ENCODE measurements at regions not wholly inside any gene's neighbourhood (a gene's known extent, or its start where the extent isn't known, plus 50 kb on each side); places are given as distances from the start of the nearest gene placed in this dataset.

DNA sequence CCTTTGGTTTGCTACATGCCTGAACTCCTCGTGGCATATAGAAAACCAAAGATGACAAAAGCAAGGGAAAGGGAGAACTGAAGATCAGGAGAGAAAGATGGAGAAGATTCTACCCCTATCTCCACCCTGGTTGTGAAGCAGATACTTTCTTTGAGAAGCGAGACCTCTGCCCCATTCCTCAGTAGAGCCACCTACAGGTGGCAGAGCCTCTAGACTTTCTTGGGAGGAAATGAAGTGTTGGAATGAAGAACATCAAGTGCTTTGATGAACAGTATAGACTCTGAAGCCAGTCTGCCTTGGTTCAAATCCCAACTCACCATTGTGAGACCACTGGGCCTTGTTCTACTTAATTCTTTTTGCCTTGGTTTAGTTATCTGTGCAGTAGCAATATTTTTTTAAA lies 348.8 kb upstream of the ETAA1 start:
- BruUV-seq (replicated peaks) = no TSS peak
- FAIRE-seq = no peak
- ATAC-seq = no peak
- in situ Hi-C loops (cut with MboI) (no loop called here), intact Hi-C loops (cut with micrococcal nuclease; ENCODE audit: unreplicated experiment) (no loop called here)
- no peaks in the 10 kb centered on the region for H4K20me1 ChIP-seq (ENCODE audit: control insufficient read depth, insufficient read depth)
- H3K4me3 ChIP-seq = no peak overlapping the region
- H3K79me2 ChIP-seq (ENCODE audit: control insufficient read depth, insufficient read depth, low read length) = no peaks in the 10 kb centered on the region
- POLR2A ChIA-PET = no interaction called here
- no peaks in the 10 kb centered on the region for H3K9me3 ChIP-seq (replicated peaks; ENCODE audit: control insufficient read depth, insufficient read depth, low read length)
- H2AFZ ChIP-seq (ENCODE audit: control insufficient read depth, low read depth, low read length) = no peak overlapping the region
- no peaks in the 10 kb centered on the region for H3K27me3 ChIP-seq (replicated peaks in 1 of 2; ENCODE audit: control insufficient read depth in 2 of 2, insufficient read depth in 2 of 2, low read length in 1 of 2)
- RAD21 ChIA-PET (ENCODE audit: unreplicated experiment) = no interaction called here
- H3K4me2 ChIP-seq (ENCODE audit: control insufficient read depth, insufficient read depth) = no peak overlapping the region
- no peak overlapping the region for H3K27ac ChIP-seq (ENCODE audit: control insufficient read depth, insufficient read depth)
- no peaks in the 10 kb centered on the region for H3K4me1 ChIP-seq (ENCODE audit: control insufficient read depth, insufficient read depth, low read length)
- CTCF ChIA-PET = no interaction called here
- WGBS (ENCODE audit: insufficient coverage, insufficient replicate concordance, low lambda C conversion rate, missing lambda C conversion rate) = 20% methylated on average over 2 of the region's 2 CpGs
- SMC1A ChIA-PET (ENCODE audit: uncharacterized antibody, unreplicated experiment) = no interaction called here
- no peak for TF ChIP-seq TBL1XR1 (IDR thresholded peaks at IDR 0.05; ENCODE audit: low read depth, low read length)
- TF ChIP-seq HCFC1 (IDR thresholded peaks at IDR 0.05; ENCODE audit: low read length) = no peak
- TF ChIP-seq STAT1 (conservative IDR thresholded peaks at IDR 0.05) = no peak
- no peak for TF ChIP-seq KAT2A (conservative IDR thresholded peaks at IDR 0.05; ENCODE audit: control insufficient read depth, low read depth, low read length)
- no peak for TF ChIP-seq KDM1A (IDR thresholded peaks at IDR 0.05; ENCODE audit: borderline replicate concordance)
- H3K9ac ChIP-seq (ENCODE audit: control insufficient read depth, insufficient read depth, low read length) = no peak overlapping the region
- H3K36me3 ChIP-seq (ENCODE audit: control insufficient read depth in 2 of 2, insufficient read depth in 2 of 2, low read length in 1 of 2) = no peaks in the 10 kb centered on the region
- DNase-seq (ENCODE audit: low read depth, low spot score) = no peak

DNA sequence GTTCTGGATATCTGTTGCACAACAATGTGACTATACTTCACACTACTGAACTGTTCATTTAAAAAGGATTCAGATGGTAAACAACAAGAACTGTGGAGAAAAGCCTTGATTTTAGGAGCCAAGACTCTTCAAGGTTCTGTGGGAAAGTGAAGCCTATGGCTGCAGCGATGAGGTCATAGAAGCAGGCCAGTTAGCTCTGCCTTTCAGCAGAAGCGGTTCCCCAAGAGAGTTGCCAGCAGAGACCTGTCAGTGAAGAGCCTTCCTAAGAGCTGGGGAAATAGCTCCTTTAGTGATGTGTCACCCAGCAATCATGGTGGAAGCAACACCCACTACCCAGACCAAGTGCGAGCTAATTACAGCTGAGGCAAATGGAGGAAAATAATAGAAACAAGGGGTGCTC lies 346.5 kb upstream of the ETAA1 start:
- Histone ChIP-seq H3K79me2 (ENCODE audit: control insufficient read depth, insufficient read depth, low read length) (no peaks in the 10 kb centered on the region), H3K9ac (ENCODE audit: control insufficient read depth, insufficient read depth, low read length) (no peak overlapping the region), H3K4me2 (ENCODE audit: control insufficient read depth, insufficient read depth) (no peak overlapping the region), H3K27me3 (replicated peaks in 1 of 2; ENCODE audit: control insufficient read depth in 2 of 2, insufficient read depth in 2 of 2, low read length in 1 of 2) (no peaks in the 10 kb centered on the region), H3K4me1 (ENCODE audit: control insufficient read depth, insufficient read depth, low read length) (no peaks in the 10 kb centered on the region), H4K20me1 (ENCODE audit: control insufficient read depth, insufficient read depth) (no peaks in the 10 kb centered on the region), H2AFZ (ENCODE audit: control insufficient read depth, low read depth, low read length) (no peak overlapping the region), H3K27ac (ENCODE audit: control insufficient read depth, insufficient read depth) (no peak overlapping the region), H3K9me3 (replicated peaks; ENCODE audit: control insufficient read depth, insufficient read depth, low read length) (no peaks in the 10 kb centered on the region), H3K36me3 (ENCODE audit: control insufficient read depth in 2 of 2, insufficient read depth in 2 of 2, low read length in 1 of 2) (no peaks in the 10 kb centered on the region), H3K4me3 (no peak overlapping the region)
- ChIA-PET POLR2A (no interaction called here), SMC1A (ENCODE audit: uncharacterized antibody, unreplicated experiment) (interaction anchor here (0.5 to 1.1 kb wide), 2 partner anchors 12 to 679 kb away, joined by 3 to 4 read pairs; no protein-coding TSS in a partner anchor), CTCF (no interaction called here), RAD21 (ENCODE audit: unreplicated experiment) (no interaction called here)
- ATAC-seq (no peak), DNase-seq (ENCODE audit: low read depth, low spot score) (no peak), FAIRE-seq (no peak)
- in situ Hi-C loops (cut with MboI) = no loop called here
- WGBS (ENCODE audit: insufficient coverage, insufficient replicate concordance, low lambda C conversion rate, missing lambda C conversion rate) = 60% methylated on average over 3 of the region's 3 CpGs
- BruUV-seq (replicated peaks) = no TSS peak
- intact Hi-C loops (cut with micrococcal nuclease; ENCODE audit: unreplicated experiment) = no loop called here
- TF ChIP-seq TCF7 (IDR thresholded peaks at IDR 0.05; ENCODE audit: borderline replicate concordance) (no peak), SMAD1 (IDR thresholded peaks at IDR 0.05; ENCODE audit: low read depth, partially characterized antibody) (no peak), MYC (IDR thresholded peaks at IDR 0.05; ENCODE audit: insufficient read depth, insufficient read length, insufficient replicate concordance, low read length, severe bottlenecking) (no peak)
- TF ChIP-seq, protein P1, sequence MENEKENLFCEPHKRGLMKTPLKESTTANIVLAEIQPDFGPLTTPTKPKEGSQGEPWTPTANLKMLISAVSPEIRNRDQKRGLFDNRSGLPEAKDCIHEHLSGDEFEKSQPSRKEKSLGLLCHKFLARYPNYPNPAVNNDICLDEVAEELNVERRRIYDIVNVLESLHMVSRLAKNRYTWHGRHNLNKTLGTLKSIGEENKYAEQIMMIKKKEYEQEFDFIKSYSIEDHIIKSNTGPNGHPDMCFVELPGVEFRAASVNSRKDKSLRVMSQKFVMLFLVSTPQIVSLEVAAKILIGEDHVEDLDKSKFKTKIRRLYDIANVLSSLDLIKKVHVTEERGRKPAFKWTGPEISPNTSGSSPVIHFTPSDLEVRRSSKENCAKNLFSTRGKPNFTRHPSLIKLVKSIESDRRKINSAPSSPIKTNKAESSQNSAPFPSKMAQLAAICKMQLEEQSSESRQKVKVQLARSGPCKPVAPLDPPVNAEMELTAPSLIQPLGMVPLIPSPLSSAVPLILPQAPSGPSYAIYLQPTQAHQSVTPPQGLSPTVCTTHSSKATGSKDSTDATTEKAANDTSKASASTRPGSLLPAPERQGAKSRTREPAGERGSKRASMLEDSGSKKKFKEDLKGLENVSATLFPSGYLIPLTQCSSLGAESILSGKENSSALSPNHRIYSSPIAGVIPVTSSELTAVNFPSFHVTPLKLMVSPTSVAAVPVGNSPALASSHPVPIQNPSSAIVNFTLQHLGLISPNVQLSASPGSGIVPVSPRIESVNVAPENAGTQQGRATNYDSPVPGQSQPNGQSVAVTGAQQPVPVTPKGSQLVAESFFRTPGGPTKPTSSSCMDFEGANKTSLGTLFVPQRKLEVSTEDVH (IDR thresholded peaks at IDR 0.05; ENCODE audit: low read depth, partially characterized antibody) = no peak
- TF ChIP-seq, protein P2, sequence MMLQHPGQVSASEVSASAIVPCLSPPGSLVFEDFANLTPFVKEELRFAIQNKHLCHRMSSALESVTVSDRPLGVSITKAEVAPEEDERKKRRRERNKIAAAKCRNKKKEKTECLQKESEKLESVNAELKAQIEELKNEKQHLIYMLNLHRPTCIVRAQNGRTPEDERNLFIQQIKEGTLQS (IDR thresholded peaks at IDR 0.05; ENCODE audit: borderline replicate concordance, extremely low read depth, low read depth, low read length) = no peak
- TF ChIP-seq, protein P3, sequence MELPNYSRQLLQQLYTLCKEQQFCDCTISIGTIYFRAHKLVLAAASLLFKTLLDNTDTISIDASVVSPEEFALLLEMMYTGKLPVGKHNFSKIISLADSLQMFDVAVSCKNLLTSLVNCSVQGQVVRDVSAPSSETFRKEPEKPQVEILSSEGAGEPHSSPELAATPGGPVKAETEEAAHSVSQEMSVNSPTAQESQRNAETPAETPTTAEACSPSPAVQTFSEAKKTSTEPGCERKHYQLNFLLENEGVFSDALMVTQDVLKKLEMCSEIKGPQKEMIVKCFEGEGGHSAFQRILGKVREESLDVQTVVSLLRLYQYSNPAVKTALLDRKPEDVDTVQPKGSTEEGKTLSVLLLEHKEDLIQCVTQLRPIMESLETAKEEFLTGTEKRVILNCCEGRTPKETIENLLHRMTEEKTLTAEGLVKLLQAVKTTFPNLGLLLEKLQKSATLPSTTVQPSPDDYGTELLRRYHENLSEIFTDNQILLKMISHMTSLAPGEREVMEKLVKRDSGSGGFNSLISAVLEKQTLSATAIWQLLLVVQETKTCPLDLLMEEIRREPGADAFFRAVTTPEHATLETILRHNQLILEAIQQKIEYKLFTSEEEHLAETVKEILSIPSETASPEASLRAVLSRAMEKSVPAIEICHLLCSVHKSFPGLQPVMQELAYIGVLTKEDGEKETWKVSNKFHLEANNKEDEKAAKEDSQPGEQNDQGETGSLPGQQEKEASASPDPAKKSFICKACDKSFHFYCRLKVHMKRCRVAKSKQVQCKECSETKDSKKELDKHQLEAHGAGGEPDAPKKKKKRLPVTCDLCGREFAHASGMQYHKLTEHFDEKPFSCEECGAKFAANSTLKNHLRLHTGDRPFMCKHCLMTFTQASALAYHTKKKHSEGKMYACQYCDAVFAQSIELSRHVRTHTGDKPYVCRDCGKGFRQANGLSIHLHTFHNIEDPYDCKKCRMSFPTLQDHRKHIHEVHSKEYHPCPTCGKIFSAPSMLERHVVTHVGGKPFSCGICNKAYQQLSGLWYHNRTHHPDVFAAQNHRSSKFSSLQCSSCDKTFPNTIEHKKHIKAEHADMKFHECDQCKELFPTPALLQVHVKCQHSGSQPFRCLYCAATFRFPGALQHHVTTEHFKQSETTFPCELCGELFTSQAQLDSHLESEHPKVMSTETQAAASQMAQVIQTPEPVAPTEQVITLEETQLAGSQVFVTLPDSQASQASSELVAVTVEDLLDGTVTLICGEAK (IDR thresholded peaks at IDR 0.05; ENCODE audit: borderline replicate concordance) = no peak

Data from GM12878 (cell line).